NCI-H1048 (cell line): ENCODE measurements at regions not wholly inside any gene's neighbourhood (a gene's known extent, or its start where the extent isn't known, plus 50 kb on each side); places are given as distances from the start of the nearest gene placed in this dataset.

Experiments used
- DNase-seq: peaks from one replicate; lab custom pipeline; 2025; lab: John Stamatoyannopoulos, UW

DNA sequence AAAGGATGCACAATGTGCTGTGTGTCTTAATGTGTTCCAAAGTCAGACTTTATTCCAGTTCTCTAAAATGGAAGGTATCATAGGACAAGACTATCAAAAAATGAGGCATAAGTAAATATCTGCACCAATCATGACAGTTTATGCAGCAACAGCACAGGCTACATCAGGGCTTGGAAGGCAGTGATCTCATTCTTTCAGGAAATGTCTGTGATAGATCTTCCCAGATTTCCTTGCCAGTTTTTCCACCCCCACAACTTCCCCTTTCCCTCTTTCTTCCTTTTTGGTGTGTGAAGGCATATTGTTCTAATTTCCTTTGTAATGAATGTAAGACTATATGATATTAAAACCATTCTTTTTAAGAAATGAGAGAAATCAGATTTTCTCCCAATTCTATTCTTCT is 326.7 kb downstream of the ATP23 start:
- DNase-seq, result no peak

DNA sequence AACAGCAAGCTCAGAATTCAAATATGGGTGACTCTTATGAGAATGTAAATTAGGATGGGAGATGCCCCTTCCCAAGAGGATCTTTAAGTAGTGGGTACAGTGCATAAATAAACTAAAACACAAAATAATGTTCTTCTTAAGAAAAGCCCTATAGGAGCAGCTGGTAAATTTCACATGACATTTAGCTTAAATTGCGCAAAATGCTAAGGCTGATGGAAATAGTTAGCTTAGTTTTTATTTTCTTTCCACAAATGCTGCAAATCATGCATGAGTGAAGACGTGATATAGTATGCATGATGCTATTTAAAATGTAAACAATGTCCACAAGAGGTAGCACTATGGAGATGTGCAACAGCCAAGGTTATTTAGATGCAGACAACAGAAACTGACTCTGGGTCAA is 328.1 kb downstream of the ATP23 start:
- no peak for DNase-seq

DNA sequence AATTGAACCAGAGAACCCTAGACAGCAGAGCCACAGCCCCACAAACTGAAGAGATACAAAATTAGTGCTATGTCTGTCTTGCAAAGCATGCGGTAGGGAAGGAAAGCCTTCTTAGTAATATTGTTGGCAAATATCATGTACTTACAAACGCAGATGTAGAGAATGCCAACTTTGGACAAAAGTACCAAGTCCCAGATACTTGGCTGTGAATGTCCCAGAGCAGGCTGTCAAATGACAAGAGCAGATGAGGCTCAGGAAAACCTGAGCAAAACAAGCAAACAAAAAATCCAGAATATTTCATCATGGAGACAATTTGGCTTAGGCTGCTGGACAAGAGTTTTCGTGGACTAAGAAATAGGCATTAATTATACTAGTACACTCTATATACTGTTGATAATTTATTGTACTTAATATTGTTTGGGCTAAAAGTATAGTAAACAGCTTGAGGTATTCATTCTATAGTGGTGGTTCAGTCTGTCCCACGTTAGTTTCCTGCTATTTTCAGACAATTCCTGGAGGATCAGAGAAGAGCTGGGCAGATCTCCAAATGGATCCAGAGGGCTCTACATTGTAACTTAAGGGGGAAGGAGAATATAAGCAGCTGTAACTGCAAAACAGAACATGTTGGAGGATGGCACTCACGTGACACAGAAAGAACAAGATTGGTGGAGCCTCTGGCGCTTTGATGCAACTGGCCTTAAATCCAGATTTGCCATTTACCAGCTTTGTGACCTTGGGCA is 329.8 kb downstream of the ATP23 start:
- no peak for DNase-seq

GRCh38 chr12:58272461-58272860 is 331.1 kb downstream of the ATP23 start:
- no peak for DNase-seq

DNA sequence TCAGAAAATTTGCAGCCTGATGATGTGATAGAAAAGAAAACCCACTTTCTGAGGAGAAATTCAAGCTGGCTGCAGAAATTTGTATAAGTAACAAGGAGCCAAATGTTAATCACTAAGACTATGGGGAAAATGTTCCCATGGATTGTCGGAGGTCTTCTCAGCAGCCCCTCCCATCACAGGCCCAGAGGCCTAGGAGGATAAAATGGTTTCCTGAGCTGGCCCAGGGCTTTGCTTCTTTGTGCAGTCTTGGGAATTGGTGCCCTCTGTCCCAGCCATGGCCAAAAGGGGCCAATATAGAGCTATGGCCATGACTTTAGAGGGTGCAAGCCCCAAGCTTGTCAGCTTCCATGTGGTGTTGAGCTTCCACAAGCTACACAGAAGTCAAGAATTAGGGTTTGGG is 335.9 kb downstream of the ATP23 start:
- DNase-seq, result no peak

DNA sequence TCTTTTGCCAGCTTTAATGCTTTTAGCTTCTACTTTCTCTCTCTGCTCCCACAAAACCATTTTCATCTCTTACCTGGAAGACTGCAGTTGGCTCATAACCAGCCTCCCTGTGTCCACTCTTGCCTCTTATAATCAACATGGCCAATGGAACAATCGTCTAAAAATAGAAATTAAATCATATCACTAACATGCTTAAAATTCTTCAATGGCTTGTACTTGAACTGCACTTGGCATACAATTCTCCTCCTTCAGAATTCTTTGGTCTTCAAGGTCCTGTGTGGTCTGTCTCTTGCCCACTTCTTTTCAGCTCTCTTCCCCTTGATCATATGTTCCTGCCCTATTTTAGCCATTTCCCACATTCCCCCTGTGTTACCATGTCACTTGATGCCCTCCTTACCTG is 342.2 kb downstream of the ATP23 start:
- no peak for DNase-seq

DNA sequence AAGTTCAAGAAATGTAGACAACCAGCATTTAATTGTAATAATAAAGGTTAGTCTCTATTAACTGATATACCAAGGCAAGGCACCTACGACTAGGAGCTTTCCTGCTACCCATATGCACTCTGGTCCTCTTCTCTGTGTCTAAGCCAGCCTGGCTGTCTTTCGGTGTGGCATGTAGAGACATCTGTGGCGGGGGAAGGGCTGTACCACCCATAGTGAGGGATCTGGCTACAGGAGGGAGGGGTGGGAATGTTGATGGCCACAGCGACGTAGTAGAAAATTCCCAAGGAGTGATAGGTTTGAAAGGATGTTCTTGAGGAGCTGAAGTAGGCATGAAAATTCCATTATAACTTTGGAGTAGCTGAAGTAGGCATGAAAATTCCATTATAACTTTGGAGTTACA is 344.2 kb downstream of the ATP23 start:
- DNase-seq, result no peak

- no peak for DNase-seq
These were observed 345.0 kb downstream of the ATP23 start for GRCh38 chr12:58286353-58286752.

DNA sequence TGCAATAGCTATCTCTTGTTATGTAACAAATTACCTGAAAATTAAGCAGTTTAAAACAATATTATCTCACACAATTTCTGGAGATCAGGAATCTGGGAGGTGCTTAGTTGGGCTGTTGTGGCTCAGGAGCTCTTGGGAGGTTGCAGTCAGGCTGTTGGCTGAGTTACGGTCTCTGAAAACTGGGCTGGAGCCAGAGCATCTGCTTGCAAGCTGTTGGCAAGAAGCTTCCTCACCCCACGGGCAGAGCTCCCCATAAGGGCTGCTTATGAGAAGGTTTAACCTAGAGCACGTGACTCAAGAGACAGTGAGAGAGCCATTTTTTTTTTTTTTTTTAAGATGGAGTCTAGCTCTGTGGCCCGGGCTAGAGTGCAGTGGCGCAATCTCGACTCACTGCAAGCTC is 346.8 kb downstream of the ATP23 start:
- no peak for DNase-seq

GRCh38 chr12:58291106-58291505 is 349.7 kb downstream of the ATP23 start:
- no peak for DNase-seq

GRCh38 chr12:58293308-58293982 is 352.1 kb downstream of the ATP23 start:
- DNase-seq, result no peak

- DNase-seq, result no peak
These were observed 353.9 kb downstream of the ATP23 start for GRCh38 chr12:58295268-58295667.

DNA sequence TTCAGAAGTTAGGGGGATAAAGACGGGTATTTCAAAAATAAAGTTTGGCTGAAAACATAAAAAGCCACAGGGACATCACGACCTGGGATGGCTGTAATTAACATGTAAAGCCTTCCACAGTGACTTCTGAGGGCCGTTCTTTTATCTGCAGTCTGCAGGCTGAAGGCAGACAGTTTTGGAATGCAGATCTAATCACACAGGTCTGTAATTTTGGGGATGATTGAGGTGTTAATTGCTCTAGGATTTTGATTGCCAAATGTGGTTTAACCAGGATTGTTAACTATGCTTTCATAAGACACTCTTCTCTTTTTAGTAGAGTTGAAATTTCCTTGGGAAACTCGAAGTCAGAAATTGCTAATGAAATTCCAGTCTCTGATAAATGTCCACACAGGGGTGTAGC is 355.5 kb downstream of the ATP23 start:
- DNase-seq, result no peak

- no peak for DNase-seq
These were observed 357.4 kb downstream of the ATP23 start for GRCh38 chr12:58298803-58299202.

GRCh38 chr12:58299371-58299770 is 358.0 kb downstream of the ATP23 start:
- no peak for DNase-seq

DNA sequence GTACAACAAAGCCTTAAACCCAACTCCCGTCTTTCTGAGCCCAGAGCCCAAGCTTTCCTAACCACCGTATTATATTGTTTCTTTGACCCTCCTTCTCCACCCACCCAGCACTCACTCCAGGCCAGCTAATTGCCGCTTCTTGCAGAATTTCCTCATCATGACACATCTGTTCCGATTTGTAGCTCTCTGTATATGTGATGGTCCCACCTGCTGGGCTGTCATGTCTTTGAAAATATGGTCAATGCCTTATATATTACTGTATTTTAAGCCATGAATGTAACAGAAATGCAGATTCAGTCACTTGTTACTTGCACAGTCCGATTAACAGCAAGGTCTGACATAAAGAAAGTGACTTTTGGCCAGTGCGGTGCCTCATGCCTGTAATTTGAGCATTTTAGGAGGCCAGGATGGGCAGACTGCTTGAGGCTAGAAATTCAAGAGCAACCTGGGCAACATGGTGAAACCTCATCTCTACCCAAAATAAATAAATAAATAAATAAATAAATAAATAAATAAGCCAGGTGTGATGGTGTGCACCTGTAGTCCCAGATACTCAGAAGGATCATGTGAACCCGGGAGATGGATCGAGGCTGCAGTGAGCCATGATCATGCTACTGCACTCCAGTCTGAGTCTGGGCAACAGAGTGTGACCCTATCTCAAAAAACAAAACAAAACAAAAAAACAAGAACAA is 359.8 kb downstream of the ATP23 start:
- no peak for DNase-seq

DNA sequence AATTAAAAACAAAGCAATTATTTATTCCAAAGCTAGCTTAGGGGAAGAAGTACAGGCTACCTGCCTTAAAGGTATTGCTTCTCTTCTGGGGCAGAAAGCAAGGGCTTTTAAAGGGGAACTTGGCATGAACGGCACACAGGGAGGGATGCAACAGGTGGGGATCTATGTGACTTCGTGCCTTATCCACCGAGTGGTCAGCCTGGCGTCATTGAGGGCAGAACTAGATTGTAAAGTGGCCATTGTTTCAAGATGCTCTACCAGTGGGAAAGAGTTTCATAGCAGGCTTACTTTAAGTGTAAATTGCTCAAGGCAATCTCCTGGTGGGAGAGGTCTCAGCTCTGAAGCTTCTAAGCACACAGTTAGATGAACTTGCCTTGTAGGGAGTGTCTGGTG is 360.4 kb downstream of the ATP23 start:
- DNase-seq, result no peak

- no peak for DNase-seq
These were observed 361.2 kb downstream of the ATP23 start for GRCh38 chr12:58302487-58303011.

DNA sequence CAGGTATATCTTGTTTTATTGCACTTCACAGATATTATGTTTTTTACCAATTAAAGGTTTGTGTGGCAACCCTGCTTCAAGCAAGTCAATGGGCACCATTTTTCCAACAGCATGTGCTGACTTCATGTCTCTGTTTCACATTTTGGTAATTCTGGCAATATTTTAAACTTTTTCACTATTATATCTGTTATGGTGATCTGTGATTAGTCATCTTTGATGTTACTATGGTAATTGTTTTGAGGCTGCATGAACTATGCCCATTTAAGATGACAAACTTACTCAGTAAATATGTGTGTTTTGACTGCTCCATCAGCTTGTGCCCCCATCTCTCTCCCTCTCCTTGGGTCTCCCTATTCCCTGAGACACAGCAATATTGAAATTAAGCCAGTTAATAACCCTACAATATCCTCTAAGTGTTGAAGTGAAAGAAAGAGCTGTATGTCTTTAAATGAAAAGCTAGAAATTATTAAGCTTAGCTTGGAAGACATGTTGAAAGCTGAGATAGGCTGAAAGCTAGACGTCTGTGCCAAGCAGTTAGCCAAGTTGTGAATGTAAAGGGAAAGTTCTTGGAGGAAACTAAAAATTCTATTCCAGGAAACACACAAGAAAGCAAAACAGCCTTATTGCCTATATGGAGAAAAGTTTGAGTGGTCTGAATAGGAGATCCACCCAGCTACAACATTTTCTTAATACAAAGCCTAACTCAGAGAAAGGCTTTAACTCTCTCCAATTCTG is 365.1 kb downstream of the ATP23 start:
- no peak for DNase-seq

- DNase-seq, result no peak
These were observed 368.4 kb downstream of the ATP23 start for GRCh38 chr12:58309806-58310205.

DNA sequence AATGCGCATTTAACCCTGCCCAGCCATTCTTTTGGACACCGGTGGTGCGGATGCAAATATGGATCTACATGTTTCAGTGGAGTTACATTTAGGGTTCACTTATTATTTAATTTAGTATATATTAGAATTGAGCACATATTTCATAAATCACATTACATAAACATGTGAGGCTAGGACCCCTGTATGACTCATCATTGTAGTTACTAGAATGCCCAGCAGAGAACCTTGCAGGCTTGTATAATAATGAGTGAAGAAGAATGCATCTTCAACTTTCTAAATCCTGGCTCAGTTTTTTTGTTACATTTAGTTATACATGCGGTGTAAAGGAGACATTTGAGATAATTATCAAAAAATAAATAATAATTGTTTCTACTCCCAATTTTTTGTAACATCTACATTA is 369.0 kb downstream of the ATP23 start:
- DNase-seq, result no peak
